ENCODE measurements at regions not wholly inside any gene's neighbourhood (a gene's known extent, or its start where the extent isn't known, plus 50 kb on each side); places are given as distances from the start of the nearest gene placed in this dataset.

GRCh38 chr5:125555591-125555990 lies 809.2 kb upstream of the ZNF608 start:
- H2AFZ ChIP-seq (ENCODE audit: low read length): no peak overlapping the region
- DNase-seq (ENCODE audit: low spot score) (no peak), FAIRE-seq (no peak), ATAC-seq (no peak)
- no peaks in the 10 kb centered on the region for H3K4me1 ChIP-seq (ENCODE audit: insufficient read depth, low read length)
- no peaks in the 10 kb centered on the region for H4K20me1 ChIP-seq (ENCODE audit: insufficient read depth, low read length)
- H3K79me2 ChIP-seq (ENCODE audit: insufficient read depth, low read length): no peaks in the 10 kb centered on the region
- in situ Hi-C loops (cut with HindIII; ENCODE audit: extremely low pct_ligation_motif_present, low pct_unique_long_range_greater_than_20kb) (no loop called here), intact Hi-C loops (cut with micrococcal nuclease; ENCODE audit: unreplicated experiment) (no loop called here)
- H3K9ac ChIP-seq (ENCODE audit: insufficient read depth, low read depth, low read length): no peak overlapping the region
- no peaks in the 10 kb centered on the region for H3K36me3 ChIP-seq (replicated peaks in 1 of 2; ENCODE audit: control insufficient read depth in 1 of 2, insufficient read depth in 2 of 2, low read length in 2 of 2)
- H3K4me3 ChIP-seq (replicated peaks in 1 of 3; ENCODE audit: insufficient read depth in 1 of 3, low read depth in 2 of 3, low read length in 3 of 3): no peak overlapping the region
- H3K27ac ChIP-seq (ENCODE audit: extremely low read length, insufficient read depth, low read length): no peak overlapping the region
- no TSS peak for BruUV-seq (replicated peaks)
- no peaks in the 10 kb centered on the region for H3K27me3 ChIP-seq (ENCODE audit: control insufficient read depth in 1 of 2, insufficient read depth in 2 of 2, low read length in 2 of 2)
- WGBS (ENCODE audit: low lambda C conversion rate): 13% methylated on average over 4 of the region's 4 CpGs
- no peak overlapping the region for H3K4me2 ChIP-seq (ENCODE audit: low read depth, low read length)
- CTCF ChIA-PET (ENCODE audit: low intra/inter-chr PET ratio, low total read pairs): no interaction called here
- no peaks in the 10 kb centered on the region for H3K9me3 ChIP-seq (ENCODE audit: low read length)
- POLR2A ChIA-PET: no interaction called here
- no peak for TF ChIP-seq ZBTB21 (CRISPR knock-in tag; IDR thresholded peaks at IDR 0.05)
- TF ChIP-seq ZSCAN22 (CRISPR knock-in tag; IDR thresholded peaks at IDR 0.05): no peak
- TF ChIP-seq SYNCRIP (IDR thresholded peaks at IDR 0.05; ENCODE audit: insufficient read depth, low read depth, low read length): no peak
- no peak for TF ChIP-seq GTF3A (CRISPR knock-in tag; conservative IDR thresholded peaks at IDR 0.05)
- TF ChIP-seq EEA1 (CRISPR knock-in tag; IDR thresholded peaks at IDR 0.05; ENCODE audit: borderline replicate concordance): no peak
- no peak for TF ChIP-seq ZNF615 (CRISPR knock-in tag; IDR thresholded peaks at IDR 0.05; ENCODE audit: borderline replicate concordance)
- no peak for TF ChIP-seq ZSCAN12 (CRISPR knock-in tag; IDR thresholded peaks at IDR 0.05)
- no peak for TF ChIP-seq PRDM4 (CRISPR knock-in tag; IDR thresholded peaks at IDR 0.05; ENCODE audit: borderline replicate concordance)
- TF ChIP-seq, protein P1, sequence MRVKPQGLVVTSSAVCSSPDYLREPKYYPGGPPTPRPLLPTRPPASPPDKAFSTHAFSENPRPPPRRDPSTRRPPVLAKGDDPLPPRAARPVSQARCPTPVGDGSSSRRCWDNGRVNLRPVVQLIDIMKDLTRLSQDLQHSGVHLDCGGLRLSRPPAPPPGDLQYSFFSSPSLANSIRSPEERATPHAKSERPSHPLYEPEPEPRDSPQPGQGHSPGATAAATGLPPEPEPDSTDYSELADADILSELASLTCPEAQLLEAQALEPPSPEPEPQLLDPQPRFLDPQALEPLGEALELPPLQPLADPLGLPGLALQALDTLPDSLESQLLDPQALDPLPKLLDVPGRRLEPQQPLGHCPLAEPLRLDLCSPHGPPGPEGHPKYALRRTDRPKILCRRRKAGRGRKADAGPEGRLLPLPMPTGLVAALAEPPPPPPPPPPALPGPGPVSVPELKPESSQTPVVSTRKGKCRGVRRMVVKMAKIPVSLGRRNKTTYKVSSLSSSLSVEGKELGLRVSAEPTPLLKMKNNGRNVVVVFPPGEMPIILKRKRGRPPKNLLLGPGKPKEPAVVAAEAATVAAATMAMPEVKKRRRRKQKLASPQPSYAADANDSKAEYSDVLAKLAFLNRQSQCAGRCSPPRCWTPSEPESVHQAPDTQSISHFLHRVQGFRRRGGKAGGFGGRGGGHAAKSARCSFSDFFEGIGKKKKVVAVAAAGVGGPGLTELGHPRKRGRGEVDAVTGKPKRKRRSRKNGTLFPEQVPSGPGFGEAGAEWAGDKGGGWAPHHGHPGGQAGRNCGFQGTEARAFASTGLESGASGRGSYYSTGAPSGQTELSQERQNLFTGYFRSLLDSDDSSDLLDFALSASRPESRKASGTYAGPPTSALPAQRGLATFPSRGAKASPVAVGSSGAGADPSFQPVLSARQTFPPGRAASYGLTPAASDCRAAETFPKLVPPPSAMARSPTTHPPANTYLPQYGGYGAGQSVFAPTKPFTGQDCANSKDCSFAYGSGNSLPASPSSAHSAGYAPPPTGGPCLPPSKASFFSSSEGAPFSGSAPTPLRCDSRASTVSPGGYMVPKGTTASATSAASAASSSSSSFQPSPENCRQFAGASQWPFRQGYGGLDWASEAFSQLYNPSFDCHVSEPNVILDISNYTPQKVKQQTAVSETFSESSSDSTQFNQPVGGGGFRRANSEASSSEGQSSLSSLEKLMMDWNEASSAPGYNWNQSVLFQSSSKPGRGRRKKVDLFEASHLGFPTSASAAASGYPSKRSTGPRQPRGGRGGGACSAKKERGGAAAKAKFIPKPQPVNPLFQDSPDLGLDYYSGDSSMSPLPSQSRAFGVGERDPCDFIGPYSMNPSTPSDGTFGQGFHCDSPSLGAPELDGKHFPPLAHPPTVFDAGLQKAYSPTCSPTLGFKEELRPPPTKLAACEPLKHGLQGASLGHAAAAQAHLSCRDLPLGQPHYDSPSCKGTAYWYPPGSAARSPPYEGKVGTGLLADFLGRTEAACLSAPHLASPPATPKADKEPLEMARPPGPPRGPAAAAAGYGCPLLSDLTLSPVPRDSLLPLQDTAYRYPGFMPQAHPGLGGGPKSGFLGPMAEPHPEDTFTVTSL (CRISPR knock-in tag; IDR thresholded peaks at IDR 0.05; ENCODE audit: borderline replicate concordance): no peak
- no peak for TF ChIP-seq TRIM22 (IDR thresholded peaks at IDR 0.05)
- TF ChIP-seq ZNF510 (CRISPR knock-in tag; IDR thresholded peaks at IDR 0.05; ENCODE audit: low read depth): no peak
- TF ChIP-seq ZNF720 (CRISPR knock-in tag; IDR thresholded peaks at IDR 0.05): no peak
- no peak for TF ChIP-seq ZNF724P (CRISPR knock-in tag; IDR thresholded peaks at IDR 0.05; ENCODE audit: borderline replicate concordance)
- TF ChIP-seq ZNF20 (CRISPR knock-in tag; IDR thresholded peaks at IDR 0.05): no peak
- TF ChIP-seq ZNF75D (CRISPR knock-in tag; IDR thresholded peaks at IDR 0.05; ENCODE audit: borderline replicate concordance): no peak
- TF ChIP-seq ZNF251 (CRISPR knock-in tag; IDR thresholded peaks at IDR 0.05): no peak

Data from HepG2 (cell line).